Prostate gland (tissue), 2 donors: ENCODE measurements at regions not wholly inside any gene's neighbourhood (a gene's known extent, or its start where the extent isn't known, plus 50 kb on each side); places are given as distances from the start of the nearest gene placed in this dataset.

ENCODE experiments used
- DNase-seq: peaks from one replicate; pipeline ENCODE4 v3.0.0-alpha.2; 2019; ENCODE audit warnings: low spot score
- H3K27ac ChIP-seq, 2 donors: fragments of 200-600 bp; sonication (generic); 2 replicates each; pipeline ENCODE4 v1.5.1; 2017 to 2019
- H3K27me3 ChIP-seq: fragments of 200-600 bp; sonication (generic); replicated peaks from 2 replicates; pipeline ENCODE4 v1.5.1; 2019; ENCODE audit not compliant: insufficient read depth
- H3K36me3 ChIP-seq, 2 donors: fragments of 200-600 bp; sonication (generic); 1 replicate in 1 of 2; 2 replicates in 1 of 2; pipeline versions ENCODE4 v1.5.1 to v1.8.1; 2017 to 2019
- H3K4me1 ChIP-seq: fragments of 200-600 bp; sonication (generic); replicated peaks from 2 replicates; pipeline ENCODE4 v1.5.1; 2019
- H3K4me3 ChIP-seq, 2 donors: fragments of 200-600 bp; sonication (generic); 2 replicates each; pipeline ENCODE4 v1.5.1; 2017 to 2019
- H3K9me3 ChIP-seq: fragments of 200-600 bp; sonication (generic); 2 replicates; pipeline ENCODE4 v1.5.1; 2017
- POLR2A ChIP-seq: fragments of 450-650 bp; IDR thresholded peaks from one replicate; pipeline ENCODE4 v1.6.1; 2016; ENCODE audit warnings: antibody characterized with exemption, mild to moderate bottlenecking
- POLR2AphosphoS5 ChIP-seq: sonication (generic); formaldehyde crosslinking; IDR thresholded peaks from one replicate; pipeline ENCODE4 v1.6.1; 2017; ENCODE audit warnings: antibody characterized with exemption
- WGBS: methylation state at CpG from one replicate; pipeline ENCODE4 v1.1.5; 2018; 5-methylcytosine and 5-hydroxymethylcytosine counted together
- intact Hi-C: fragments of 100-400 bp; cut with DNase I; formaldehyde crosslinking; loops from one replicate; pipeline ENCODE4 v1.14.2; 2022
- TF ChIP-seq, protein P1 (sequence below), 4 experiments: fragments of 200-600 bp in 2 of 4; fragments of 450-650 bp in 2 of 4; sonication (generic) in 2 of 4; IDR thresholded peaks; 1 replicate in 3 of 4; 2 replicates in 1 of 4; pipeline ENCODE4 v1.5.1; 2016 to 2019; ENCODE audit warnings: antibody characterized with exemption in 4 of 4, mild to moderate bottlenecking in 2 of 4, moderate library complexity in 2 of 4

DNA sequence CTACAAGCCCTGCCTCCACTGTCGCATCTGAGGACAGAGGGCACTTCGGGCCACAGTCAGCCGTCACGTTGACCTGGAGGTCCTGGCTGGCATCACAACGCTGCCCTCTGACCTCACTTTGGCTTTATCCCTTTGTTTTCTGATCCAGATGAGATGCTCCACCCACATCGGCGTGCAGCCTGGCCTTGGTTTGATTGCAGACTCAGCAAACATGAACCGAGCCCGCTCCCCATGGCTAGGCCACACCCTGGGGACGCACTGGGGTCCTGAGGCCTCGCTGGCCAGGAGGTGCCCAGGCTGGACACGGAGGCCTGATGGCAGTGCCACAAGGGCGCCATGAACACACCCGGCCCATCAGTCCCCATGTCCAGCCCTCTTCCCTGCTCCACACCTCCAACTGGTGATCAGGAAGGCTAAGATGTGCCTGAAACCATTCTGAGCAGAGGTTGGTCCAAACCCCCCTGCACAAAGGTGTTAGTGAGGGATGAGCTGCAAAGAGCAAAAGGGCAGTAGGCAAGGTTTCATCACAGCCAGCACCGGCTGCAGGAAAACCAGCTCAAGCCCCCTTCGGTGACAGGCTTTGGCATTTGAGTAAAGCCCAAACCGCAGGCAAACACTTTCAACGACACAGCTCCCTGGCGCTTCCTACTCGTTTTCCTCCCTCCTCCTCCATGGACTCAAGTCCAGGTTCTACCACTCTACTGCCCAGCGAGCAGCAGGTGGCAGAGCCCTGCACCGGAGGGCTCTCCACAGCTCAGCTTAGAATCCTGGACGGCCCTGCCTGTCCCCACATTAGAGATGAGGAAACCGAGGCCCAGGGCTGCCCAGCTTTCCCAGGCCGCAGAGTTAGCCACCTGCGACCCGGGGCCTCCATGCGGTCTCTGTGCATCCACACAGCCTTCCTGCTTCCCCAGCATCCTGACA is 165.8 kb downstream of the NUP210 start:
- no peak overlapping the region for H3K4me3 ChIP-seq
- DNase-seq, result no peak
- H3K9me3 ChIP-seq, result no peaks in the 10 kb centered on the region
- no peaks in the 10 kb centered on the region for H3K36me3 ChIP-seq
- no peaks in the 10 kb centered on the region for H3K27me3 ChIP-seq
- TF ChIP-seq, protein P1, sequence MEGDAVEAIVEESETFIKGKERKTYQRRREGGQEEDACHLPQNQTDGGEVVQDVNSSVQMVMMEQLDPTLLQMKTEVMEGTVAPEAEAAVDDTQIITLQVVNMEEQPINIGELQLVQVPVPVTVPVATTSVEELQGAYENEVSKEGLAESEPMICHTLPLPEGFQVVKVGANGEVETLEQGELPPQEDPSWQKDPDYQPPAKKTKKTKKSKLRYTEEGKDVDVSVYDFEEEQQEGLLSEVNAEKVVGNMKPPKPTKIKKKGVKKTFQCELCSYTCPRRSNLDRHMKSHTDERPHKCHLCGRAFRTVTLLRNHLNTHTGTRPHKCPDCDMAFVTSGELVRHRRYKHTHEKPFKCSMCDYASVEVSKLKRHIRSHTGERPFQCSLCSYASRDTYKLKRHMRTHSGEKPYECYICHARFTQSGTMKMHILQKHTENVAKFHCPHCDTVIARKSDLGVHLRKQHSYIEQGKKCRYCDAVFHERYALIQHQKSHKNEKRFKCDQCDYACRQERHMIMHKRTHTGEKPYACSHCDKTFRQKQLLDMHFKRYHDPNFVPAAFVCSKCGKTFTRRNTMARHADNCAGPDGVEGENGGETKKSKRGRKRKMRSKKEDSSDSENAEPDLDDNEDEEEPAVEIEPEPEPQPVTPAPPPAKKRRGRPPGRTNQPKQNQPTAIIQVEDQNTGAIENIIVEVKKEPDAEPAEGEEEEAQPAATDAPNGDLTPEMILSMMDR (IDR thresholded peaks at IDR 0.05), result no peak
- no peak for TF ChIP-seq POLR2AphosphoS5
- no peak for TF ChIP-seq POLR2A
- H3K4me1 ChIP-seq, result no peaks in the 10 kb centered on the region
- H3K27ac ChIP-seq, result no peak overlapping the region
- intact Hi-C loops, result no loop called here
- WGBS, result 78% methylated on average over 28 of the region's 28 CpGs

DNA sequence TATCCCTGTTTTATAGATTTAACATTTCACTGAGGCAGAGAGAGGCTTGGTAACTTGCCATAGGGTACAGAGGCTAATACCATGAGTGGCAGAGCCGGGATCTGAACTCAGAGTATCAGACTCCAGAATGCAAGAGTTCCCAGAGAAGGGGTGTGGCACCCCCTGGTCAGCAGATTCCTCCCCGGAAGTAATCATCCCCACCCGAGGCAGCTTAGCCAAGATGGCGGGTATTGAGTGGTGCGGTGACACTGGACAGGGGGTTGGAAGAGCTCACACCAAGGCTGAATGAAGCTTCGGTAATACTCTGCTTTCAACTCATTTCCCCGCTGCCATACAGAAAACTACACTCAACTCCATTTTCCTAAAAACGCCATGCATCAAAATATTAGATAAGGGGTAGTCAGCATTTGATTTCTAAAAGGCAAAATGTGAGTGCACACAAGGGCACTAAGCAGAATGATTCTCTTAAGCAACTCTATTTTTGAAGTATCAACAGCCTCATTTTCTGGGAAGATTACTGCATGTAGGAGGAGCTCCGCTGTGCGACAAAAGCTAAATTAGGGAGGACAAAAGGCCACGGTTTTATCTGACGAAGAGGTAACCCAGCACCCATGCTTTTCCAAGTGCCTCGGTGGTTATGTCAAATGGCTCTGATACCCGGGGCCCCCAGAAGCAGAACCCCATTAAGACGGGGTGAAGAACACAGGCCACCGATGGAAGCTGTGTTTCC is 166.7 kb downstream of the NUP210 start:
- intact Hi-C loops, result no loop called here
- TF ChIP-seq, protein P1 (IDR thresholded peaks at IDR 0.05), result no peak
- TF ChIP-seq POLR2A (no peak), POLR2AphosphoS5 (no peak)
- Histone ChIP-seq H3K9me3 (no peaks in the 10 kb centered on the region), H3K27ac (no peak overlapping the region), H3K4me3 (no peak overlapping the region), H3K27me3 (no peaks in the 10 kb centered on the region), H3K4me1 (no peaks in the 10 kb centered on the region), H3K36me3 (no peaks in the 10 kb centered on the region)
- 86% methylated on average over 16 of the region's 16 CpGs for WGBS
- no peak for DNase-seq

DNA sequence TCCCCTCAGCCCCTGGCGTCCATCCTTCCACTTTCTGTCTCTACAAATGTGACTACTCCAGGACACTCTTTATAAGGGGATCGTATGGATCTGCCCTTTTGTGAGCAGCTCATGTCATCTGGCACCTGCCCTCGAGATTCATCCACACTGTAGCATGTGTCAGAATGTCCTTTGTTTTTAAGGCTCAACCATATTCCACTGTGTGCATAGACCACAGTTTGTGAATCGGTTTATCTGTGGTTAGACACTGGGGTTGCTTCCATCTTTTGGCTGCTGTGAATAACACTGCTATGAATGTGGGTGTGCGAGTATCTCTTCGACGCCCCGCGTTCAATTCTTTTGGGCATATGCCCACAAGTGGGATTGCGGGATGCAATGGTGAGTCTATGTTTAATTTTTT is 167.9 kb downstream of the NUP210 start:
- WGBS, result 90% methylated on average over 10 of the region's 10 CpGs
- TF ChIP-seq, protein P1 (IDR thresholded peaks at IDR 0.05), result no peak
- Histone ChIP-seq H3K4me3 (no peak overlapping the region), H3K4me1 (no peaks in the 10 kb centered on the region), H3K9me3 (no peaks in the 10 kb centered on the region), H3K36me3 (no peaks in the 10 kb centered on the region), H3K27ac (no peak overlapping the region), H3K27me3 (peaks cover 2% of the 10 kb centered on the region)
- no peak for DNase-seq
- intact Hi-C loops, result no loop called here

DNA sequence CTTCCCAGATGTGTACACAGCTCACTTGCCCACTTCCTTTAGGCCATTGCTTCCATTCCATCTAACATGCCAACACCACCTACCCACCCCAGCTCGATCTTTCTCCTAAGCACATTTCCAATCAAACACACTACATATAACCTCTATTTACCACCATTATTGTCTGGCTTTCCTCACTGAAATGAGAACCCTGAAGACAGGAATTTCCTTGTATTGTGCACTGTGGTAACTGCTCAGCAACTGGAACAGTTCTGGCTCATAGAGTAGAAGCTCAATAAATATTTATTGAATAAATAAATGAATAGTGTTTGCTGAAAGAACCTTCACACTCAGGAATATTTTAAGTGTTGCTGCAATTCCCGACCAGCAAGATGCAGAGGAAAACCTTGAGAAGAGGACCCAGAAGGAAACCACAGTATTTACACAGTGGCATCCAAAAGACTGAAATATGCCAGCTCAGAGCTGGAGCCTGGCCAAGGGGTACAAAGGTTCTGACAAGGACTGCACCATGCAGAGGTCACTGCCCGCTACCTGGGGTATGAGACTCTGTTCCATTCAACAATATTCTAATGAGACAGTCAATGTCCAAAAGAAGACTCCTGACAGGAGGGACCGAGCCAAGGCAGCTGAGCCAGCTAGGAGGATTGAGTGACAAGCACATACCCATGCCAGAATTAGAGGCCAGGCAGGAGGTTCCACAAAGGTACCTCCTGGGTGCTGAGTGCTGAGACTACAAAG is 168.8 kb downstream of the NUP210 start:
- intact Hi-C loops, result no loop called here
- Histone ChIP-seq H3K9me3 (no peaks in the 10 kb centered on the region), H3K4me3 (no peak overlapping the region), H3K4me1 (no peaks in the 10 kb centered on the region), H3K36me3 (no peaks in the 10 kb centered on the region), H3K27ac (no peak overlapping the region), H3K27me3 (peaks cover 2% of the 10 kb centered on the region)
- TF ChIP-seq POLR2A (no peak), POLR2AphosphoS5 (no peak)
- TF ChIP-seq, protein P1 (IDR thresholded peaks at IDR 0.05), result no peak
- no peak for DNase-seq
- WGBS, result 69% methylated on average over 4 of the region's 4 CpGs
